ENCODE measurements at regions not wholly inside any gene's neighbourhood (a gene's known extent, or its start where the extent isn't known, plus 50 kb on each side); places are given as distances from the start of the nearest gene placed in this dataset.
A peak's percentile ranks its signal among the peaks of the same experiment; 100 is the strongest.

DNA sequence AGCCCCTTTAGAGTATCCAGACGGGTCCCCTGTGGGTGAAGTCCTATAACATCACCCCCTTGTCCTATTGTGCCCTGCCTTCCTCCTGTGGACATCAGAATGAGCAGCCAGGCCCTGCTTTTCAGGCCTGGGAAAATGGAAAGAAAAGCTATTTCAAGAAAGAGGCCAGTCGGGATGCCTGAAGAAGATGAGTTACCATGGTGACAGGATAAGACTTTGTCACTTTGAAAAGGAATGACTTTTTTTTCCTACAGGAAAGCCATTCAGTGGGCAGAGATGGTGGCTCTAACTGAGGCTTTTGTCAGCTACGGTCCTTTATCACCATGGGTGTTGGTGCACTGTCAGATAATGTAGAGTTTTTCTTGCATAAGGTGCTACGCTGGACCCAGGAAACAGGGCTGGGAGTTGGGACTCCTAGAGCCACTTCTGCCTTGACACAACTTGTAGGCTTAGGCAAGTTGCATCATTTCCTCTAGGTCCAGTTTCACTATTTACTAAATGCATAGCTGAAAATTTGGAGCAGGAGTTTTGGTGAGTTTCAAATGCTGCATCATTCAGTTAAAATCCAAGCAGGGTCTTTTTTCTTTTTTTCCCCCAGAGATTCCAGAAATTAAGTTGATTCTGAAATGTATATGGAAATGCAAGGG, 179.0 kb upstream of the ADRA1D start:
- DNase-seq, result peak; percentile 3

DNA sequence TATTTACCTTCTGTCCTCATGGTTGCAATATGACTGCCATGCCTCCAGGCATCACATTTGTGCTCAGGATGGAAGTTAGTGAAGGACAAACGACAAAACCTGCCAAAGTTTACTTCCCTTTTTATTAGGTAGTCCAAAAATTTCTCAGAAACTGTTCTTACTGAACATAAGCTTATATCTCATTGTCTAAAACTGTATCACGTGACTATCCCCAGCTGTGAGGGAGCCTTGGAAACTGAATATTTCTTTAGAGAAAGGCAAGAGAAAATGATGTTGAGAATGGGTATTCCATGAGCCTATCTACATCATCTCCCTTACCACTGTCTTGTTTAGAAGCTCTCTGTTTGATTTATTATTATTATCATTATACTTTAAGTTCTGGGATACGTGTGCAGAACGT, 169.1 kb upstream of the ADRA1D start:
- no peak for DNase-seq

DNA sequence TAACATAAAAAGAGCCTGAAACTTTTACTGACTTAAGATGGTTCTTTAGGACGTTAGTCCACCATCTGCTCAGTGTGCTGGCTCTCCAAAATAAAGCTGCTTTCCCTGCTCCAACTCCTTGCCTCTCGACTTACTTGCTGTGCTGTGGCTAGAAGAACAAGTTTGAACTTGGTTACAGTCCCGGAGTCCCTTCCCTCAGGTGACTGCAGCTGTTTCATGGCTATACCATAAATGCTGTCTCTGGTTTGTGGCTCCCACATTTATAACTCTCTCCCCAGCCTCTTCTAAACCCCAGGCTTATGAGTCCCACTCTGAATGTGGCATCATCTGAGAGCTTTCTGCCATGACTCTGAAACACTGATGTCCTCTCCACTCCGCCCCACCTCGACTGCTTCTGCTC, 166.2 kb upstream of the ADRA1D start:
- DNase-seq, result no peak

DNA sequence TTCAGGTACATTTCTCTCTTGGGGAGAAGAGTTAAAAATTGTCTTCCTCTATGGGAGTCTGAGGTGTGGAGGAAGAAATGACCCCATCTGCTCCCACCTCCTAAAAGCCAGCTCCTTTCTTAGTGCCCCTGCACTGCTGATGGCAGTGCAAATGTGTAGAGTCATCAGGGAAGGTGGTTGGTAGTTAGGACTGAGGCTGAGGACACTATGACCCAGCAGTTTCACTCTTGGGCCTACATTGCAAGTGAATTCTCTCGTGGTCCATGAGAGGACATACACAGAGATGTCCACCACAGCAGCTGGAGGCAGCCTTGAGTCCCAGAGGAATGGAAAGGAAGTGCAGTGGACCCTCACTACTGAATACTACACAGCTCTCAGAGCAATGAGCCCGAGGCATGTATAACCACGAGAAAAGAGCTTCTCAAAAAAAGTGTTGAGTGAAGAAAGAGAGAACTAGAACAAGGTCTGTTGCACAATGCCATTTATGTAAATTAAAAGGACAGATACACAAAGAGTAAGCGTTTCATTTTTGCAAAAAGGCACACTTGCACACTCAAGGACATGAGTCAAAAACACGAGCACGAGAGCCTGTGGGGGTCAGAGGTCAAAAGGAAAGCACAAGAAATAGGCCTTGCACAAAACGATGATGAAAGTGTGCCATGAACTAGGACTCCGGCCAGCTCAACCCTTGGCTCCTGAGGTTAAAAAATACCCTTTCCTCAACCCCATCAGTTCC, 164.4 kb upstream of the ADRA1D start:
- no peak for DNase-seq

DNA sequence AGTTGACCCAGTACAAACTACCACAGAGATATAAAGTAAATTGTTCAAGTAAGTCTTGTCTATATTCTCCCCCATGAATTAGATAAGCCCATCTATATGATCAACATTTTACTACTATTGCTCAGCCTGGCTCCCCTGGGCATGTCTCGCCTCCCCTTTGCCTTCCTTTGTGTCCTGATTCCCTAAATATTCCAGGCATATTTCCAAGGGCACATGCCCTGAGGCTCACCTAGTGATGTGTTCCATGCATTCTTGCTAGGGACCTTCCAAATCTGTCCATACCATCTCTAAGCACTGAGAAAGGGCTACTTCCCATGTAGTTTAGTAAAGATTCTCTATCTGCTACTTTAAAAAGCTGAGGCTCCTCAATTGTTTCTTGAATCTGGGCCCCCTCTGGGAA, 163.1 kb upstream of the ADRA1D start:
- no peak for DNase-seq

DNA sequence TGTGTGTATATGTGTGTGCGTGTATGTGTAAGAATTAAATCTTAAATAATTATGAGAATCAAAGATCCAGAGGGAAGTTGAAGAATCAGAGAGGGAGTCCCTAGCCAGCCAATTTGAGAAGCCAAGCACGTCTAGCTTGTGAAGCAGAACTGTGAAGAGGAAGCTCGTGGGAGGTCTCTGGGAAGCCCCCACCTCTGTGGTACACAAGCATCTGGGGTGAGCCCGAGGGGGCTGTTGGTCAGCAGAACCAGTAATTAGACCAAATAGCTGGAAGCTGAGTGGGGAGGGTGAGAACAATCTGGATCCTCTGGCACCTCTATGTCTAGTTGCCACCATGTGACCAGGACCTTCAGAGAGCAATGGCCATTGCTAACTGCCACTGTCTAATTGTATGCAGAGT, 162.7 kb upstream of the ADRA1D start:
- no peak for DNase-seq

DNA sequence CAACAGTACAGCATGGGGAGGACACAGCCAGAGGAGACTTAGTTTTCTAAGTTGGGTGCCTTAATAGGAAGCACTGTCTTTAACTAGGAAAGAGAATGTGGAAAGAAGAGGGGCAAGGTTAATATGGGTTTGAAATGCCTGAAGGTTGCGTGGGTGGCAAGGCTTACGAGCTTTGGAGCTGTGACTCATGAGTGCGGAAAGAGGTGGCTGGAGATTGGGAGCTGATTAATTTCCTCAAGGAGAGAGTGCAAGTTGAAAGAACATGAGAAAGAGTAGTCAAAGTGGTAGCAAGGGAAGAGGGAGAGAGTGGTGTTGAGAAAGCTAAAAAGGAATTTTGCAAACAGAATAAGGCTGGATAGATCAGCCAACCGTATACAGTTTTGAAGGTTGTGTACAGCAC, 157.5 kb upstream of the ADRA1D start:
- no peak for DNase-seq

DNA sequence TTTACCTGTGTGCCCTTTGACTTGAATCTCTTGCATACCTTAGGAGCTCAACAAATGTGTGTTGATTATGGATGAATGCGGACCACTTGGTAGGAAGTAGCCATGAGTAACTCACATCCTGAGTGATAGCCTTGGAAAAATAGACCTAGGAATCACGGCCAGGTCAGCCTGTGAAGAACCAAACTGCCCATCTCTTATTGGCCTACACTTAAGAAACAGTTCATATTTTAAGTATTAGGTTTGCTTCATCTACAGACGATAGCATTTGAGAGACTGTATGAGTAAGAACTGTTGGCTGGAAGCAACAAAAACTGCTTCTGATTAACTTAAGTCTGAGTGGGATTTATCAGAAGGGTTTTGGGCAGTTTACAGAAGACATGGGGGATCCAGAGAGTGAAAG, 152.5 kb upstream of the ADRA1D start:
- DNase-seq, result no peak

DNA sequence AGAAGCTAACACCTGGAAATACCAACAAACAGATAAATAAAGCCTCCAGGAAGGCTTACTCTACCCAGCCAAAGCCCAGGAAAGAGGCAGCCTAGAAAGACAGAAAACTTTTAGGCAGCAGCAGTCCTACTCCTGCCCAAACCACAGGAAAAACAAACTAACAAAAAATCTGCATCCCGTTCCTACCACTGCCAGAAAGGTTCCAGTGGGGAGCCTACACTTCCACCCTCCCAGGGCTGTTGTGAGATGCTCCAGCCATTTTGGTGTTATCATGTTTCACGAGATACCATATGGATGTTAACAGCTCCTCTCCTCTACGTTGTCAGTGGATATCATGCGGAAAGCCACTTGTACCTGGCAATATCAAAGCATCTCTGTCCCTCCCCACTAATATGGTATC, 135.9 kb upstream of the ADRA1D start:
- no peak for DNase-seq

DNA sequence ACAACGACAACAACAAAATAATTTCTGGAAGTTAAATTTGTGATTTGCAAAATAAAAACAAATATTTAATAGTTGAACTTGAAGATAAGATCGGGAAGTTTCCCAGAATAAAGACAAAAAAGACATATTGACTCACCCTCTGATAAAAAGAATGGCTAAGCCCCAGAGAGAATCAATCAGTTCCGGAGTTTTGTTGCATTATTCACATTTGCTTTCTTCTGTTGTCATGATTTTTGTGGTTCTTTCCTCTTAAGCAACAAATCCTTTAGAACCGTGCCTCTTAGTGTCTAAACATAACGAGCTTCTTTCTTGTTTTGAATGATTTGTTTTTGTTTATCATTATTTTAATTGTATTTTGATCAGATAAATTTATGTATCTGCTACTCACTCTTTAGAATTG, 134.9 kb upstream of the ADRA1D start:
- DNase-seq, result no peak

DNA sequence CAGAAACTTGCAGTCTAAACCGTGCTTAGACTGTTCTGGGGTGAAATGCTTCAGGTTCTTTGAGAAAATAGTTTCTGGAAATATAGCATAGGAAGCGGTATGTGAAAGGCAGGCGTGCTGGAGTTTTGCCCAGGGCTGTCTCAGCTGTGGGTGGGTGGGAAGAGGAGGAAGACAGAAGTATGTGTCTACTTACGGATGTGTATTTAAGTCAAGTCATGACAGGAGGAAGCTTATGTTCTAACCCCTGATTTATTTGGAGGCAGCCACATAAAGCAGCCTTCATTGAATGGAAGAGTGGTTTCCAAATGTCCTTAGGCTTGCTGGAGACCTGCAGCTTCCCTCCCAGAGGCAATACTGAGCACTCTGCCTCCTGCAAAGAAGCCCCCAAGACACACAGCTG, 126.8 kb upstream of the ADRA1D start:
- DNase-seq, result no peak

DNA sequence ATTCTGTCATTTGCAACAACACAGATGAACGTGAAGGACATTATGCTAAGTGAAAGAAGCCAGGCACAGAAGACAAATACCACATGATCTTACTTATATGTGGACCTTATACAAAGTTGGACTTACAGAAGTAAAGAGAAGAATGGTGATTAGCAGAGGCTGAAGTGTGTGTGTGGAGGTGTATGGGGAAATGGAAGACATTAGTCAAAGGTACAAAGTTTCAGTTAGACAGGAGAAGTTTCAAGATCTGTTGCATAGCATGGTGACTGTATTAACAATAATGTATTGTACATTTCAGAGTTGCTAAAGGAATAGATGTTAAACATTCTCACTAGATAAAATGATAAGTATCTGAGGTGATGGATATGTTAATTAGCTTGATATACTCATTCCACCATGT, 124.4 kb upstream of the ADRA1D start:
- DNase-seq, result no peak

DNA sequence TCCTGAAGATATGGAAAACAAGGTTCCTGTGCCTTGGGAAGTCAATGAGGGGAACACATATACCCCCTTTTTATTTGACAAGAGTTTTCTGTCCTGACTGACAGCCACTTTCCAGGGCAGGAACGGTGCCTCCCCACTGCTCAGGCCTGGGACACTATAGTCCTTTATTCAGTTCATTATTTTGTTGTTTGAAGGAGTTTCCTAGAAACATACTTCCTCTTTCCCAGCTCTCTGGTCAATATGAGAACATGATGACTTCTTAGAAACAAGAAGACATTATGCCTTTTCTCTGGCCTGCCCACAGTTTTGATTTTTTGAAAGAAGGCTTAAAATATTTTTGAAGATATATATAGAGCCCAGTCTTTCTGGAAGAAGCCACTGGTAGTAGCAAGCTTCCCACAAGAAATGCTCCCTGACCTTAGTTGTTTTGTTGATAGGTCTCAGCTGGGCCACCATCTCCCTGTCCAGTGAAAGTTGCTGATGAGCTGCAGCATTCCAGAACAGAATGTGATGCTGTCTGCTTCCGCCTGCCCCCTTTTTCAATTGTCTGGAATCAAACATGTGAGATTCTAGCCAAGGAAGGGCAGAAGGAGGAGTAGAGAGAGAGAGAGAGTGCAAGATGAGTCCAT, 122.7 kb upstream of the ADRA1D start:
- DNase-seq, result no peak

DNA sequence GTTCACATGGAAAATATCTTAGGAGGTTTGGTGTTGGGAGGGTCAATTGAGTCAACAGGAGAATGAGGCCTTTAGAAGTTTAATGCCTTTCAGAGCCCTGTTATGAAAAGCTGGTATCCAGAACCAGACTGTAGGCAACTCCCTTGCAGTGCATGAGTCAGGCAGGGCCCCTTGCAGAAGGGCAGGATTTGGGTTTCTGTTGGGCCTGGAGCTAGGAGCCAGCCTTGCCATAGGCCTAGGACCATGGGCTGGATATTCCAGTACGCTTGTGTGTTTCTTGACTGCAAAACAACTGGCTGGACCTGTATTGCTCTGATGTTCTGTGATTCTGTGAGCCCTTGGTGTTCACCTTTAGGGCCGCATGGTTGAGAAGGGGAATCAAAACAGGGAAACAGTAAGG, 121.8 kb upstream of the ADRA1D start:
- DNase-seq, result no peak

DNA sequence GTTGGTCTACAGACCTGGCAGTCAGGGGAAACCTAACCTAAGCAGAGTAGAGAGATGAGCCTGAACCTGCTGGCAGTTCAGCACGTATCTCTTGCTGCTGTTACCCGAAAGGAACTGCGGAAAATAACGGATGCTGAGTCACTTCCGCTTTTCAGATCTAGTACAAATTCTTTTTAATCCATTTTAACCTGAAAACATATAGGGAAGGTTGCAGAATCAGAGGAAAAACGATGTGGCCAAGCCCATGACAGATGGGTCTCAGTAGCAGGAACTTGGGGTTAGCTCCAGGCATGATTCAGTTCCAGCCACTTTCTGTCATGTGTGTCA, 120.7 kb upstream of the ADRA1D start:
- peak; percentile 71 for DNase-seq

DNA sequence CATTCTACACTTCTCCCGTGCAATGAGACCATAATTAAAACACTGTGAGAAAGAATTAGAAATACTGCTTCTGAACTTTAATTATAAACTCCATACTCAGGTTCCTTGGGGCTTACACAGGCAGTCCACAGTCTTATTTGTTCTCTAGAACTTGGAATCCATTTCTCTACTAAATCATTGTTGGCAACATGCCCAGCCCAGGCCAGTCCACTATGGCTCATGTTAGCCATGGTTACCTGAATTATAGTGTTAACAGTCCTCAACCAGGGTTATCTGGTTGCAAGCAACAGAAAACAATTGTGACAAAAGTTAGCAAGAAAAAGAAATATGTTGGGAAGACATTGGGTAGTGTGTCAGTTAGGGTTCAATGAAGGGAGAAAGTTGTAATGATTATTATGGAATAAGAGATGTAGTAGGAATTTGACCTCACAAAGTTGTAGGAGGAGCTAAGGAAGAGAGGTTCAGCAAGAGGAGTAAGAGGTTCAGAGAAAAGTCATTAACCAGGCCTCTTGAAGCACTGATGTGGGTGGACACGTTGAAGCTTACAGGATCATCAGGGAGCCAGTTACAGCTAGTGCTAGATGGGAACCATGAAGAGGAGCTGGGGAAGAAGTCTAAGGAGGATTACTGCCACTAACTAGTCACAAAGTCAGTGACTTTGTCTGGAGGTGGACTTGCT, 120.2 kb upstream of the ADRA1D start:
- no peak for DNase-seq

DNA sequence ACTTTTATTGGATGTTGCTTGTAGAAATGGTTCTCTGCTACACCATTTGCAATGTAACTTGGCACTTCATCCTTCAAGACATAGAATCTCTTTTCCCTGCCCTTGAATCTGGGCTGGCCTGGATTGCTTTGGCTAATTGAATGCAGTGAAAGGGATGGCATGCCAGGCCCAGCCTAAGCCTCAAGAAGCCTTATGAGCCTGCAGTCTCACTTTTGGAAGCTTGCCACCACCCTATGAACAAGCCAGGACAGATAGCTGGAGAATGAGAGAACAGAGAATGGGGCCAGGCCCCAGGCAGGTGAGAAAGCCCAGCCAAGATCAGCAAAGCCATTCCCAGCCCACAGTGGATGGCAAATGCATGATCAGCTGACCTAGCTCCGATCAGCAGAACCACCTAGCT, 117.0 kb upstream of the ADRA1D start:
- DNase-seq, result no peak

DNA sequence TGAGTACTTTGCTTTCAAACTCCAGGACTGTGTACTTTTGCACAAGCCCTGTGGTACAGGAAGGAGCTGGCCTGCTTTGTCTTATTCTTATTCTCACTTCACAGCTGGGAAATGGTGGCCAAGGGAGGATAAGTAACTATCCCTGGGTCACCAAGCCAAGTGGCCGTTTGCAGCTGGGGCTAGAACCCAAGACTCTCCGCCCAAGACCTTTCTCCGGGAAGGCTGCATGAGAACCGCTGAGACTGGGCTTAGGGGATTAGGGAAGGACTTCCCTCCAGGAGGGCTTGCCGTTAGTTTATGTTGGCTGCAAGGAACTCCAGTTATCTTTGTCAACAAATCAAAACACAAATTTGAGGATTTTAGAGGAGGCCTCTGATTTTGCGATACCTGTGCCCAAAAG, 109.5 kb upstream of the ADRA1D start:
- DNase-seq, result no peak

DNA sequence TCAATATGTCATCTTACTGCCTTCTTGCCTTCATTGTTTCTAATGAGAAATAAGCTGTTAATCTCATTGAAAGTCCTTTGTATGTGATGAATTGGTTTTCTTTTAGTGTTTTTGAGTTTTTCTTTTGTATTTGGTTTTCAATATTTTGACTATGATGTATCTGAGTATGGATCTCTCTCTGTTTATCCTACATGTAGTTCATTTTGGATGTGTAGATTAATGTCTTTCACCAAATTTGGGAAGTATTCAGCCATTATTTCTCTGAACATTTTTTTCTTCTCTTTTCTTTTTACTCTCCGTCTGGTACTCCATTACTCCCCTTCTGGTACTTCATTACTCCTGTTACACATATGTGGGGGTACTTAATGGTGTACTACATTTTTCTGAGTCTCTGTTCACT, 103.3 kb upstream of the ADRA1D start:
- no peak for DNase-seq

DNA sequence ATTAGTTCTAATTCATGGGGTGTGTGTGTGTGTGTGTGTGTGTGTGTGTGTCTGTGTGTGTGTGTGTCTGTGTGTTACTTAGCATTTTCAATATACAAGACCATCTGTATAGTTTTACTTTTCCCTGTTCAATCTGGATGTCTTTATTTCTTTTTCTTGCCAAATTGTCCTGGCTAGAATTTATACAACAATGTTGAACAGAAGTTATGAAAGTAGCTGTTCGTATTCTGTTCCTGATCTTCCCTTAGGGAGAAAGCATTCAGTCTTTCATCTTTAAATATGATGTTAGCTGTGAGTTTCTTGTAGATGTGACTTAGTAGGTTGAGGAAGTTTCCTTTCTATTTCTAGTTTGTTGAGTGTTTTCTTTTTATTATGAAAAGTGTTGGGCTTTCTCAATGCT, 101.0 kb upstream of the ADRA1D start:
- DNase-seq, result no peak

DNA sequence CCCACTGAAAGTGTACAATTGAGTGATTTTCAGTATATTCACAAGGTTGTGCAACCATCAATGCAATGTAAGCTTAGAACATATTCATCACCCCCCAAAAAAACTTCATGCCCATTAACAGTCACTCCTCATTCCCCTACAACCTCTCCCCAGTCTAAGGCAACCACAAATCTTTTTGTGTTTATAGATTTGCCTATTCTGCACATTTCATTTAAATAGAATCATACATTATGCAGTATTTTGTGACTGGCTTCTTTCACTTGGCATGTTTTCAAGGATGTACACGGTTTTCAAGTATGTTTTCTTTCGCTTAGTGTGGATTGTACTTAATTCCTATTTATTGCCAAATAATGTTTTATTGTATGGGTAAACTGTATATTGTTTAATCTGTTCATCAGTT, 95.6 kb upstream of the ADRA1D start:
- no peak for DNase-seq

DNA sequence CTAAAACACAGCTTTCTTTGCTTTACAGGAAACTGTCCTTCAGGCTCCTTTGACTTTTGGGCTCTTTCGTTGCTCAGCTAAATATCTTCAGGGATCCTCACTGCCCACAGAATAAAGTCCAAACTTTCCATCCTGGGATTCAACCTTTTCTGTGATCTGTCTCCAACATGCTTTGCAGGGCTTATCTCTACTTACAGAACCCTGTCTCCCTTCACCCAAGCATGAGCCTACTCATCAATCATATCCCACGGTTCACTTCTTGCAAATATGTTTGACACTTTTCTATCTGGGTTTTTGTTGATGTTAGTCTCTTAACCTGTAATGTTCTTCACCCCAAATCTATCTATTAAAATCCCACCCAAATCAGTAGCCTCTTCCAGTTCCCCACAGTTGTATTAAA, 93.5 kb upstream of the ADRA1D start:
- no peak for DNase-seq

DNA sequence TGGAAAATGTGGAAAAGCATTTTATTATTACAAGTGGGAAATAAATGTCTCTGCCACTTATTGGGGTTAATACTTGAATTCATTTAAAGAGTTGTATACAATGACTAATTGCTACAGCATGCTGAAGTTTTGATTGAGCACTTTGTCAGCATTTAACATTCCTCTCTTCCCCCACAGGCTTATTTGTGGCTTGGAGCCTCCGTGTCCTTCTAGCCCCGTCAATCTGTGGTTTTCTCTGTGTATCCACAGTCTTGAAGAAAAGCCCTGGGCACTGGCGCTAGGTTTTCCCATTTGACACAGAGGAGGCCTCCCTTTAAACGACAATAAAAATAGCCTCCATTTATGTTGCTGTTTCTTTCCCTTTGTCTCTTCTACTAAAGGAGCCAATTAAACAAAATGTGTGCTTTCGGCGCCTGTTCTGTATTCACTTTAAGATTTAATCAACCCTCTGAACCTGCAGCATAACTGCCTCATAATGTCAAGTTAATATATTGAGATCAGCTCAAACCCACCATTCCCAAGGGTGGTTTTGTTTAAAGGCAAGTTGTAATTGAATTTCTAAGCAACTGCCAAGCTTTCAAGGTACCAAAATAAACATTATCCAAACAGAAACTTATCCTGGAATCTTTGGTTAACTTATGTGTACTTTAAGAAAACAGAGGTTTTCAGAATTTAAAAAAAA, 92.9 kb upstream of the ADRA1D start:
- DNase-seq, result no peak

DNA sequence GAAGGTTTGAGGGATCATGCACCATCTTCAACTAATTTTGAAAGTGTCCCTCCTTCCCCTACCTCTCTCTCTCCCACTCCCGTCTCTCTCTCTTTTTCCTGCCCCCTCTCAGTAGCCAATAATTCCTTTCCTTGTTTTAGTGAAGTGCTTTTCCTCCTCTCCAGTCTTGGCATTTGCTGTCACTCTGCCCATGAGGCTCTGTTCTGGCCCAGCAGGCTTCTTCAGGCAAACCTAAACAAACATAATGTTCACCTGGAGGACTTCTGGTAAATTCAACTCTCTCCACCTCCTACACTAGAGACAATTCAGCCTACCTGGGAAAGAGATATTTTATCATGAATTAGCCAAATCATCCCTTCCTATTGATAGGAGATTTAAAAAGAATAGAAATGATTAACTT, 86.6 kb upstream of the ADRA1D start:
- DNase-seq, result no peak

Data from activated CD4-positive, alpha-beta T cell treated with anti-CD3 and anti-CD28 coated beads, Interleukin-2, amount 50 U/mL, for 16 hours (primary cell).